AG04450 (cell line): ENCODE measurements at regions not wholly inside any gene's neighbourhood (a gene's known extent, or its start where the extent isn't known, plus 50 kb on each side); places are given as distances from the start of the nearest gene placed in this dataset.
A peak's percentile ranks its signal among the peaks of the same experiment; 100 is the strongest.

ENCODE experiments used
- CTCF ChIA-PET: fragments of 300-600, 350-600 bp; formaldehyde crosslinking; extraction: SDS; loops from one replicate; lab custom pipeline; 2022; ENCODE audit warnings: antibody characterized with exemption, inconsistent platforms; lab: Charles Lee
- POLR2A ChIA-PET: fragments of 350-600 bp; formaldehyde crosslinking; extraction: SDS; loops from one replicate; lab custom pipeline; 2021; ENCODE audit warnings: antibody characterized with exemption, inconsistent platforms; lab: Yijun Ruan, JAX
- DNase-seq: peaks from one replicate; pipeline ENCODE4 v3.0.0-alpha.2; 2011; ENCODE audit warnings: low read depth, low spot score
- H3K27ac ChIP-seq: one replicate; pipeline ENCODE4 v1.5.1; 2012; ENCODE audit warnings: low read depth, low read length, control low read depth
- H3K27me3 ChIP-seq: one replicate; pipeline ENCODE4 v1.6.0; 2012; ENCODE audit warnings: low read length; ENCODE audit not compliant: control insufficient read depth, insufficient read depth
- H3K4me3 ChIP-seq: 2 replicates; pipeline ENCODE4 v1.5.1; 2011; ENCODE audit warnings: mild to moderate bottlenecking, low read depth, low read length, control low read depth
- H3K9me3 ChIP-seq: 2 replicates; pipeline ENCODE4 v1.5.1; 2012; ENCODE audit warnings: low read length; ENCODE audit not compliant: control insufficient read depth, insufficient read depth
- CTCF ChIP-seq: IDR thresholded peaks from 2 replicates; pipeline ENCODE4 v1.5.1; 2011; ENCODE audit warnings: low read depth, low read length, control low read depth, inconsistent platforms

DNA sequence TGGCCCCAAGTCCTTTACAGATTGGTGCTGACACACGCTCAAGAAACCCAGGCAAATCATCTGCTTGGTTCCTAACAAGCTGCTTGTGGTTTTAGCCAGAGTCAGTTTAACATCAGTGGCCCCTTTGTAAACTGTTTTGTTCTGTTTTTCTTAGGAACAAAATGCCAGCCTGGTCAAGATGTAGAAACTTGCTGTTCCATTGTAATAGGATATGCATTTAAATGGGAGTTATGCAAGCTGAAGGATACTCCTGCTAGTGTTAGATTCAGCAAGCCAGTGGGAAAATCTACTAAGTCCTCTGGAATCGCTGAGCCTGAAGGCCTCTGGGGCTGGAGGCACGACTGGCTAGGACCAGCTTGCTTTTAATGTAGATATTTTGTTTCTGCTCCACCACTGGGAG is 391.1 kb downstream of the TLE4 start:
- H3K4me3 ChIP-seq, result no peak overlapping the region
- H3K27ac ChIP-seq, result no peak overlapping the region
- CTCF ChIA-PET, result no interaction called here
- TF ChIP-seq CTCF, result no peak
- no peaks in the 10 kb centered on the region for H3K9me3 ChIP-seq
- POLR2A ChIA-PET, result no interaction called here
- H3K27me3 ChIP-seq, result peaks cover 6% of the 10 kb centered on the region
- no peak for DNase-seq

DNA sequence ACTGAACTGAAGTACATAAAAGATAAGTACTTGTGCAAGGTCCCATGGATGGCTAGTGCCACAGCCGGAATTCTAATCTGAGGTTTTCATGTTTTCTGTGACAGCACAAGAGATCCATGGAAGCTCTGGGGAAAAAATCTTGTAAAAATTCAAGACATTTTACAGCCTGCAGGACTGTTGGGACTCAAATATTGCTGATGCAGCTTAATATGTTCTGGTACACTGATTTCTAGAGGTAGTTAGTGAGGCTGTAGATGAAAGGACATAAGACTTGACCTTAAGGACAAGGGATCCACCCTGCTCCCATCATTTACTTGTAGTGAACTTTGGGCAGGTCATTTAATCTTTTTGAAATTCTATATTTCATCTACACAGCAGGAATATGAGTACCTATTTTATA is 390.4 kb downstream of the TLE4 start:
- TF ChIP-seq CTCF, result no peak
- H3K4me3 ChIP-seq, result no peak overlapping the region
- H3K27ac ChIP-seq, result no peak overlapping the region
- CTCF ChIA-PET, result no interaction called here
- H3K9me3 ChIP-seq, result no peaks in the 10 kb centered on the region
- POLR2A ChIA-PET, result no interaction called here
- no peak for DNase-seq
- peaks cover 6% of the 10 kb centered on the region for H3K27me3 ChIP-seq

GRCh38 chr9:79955300-79955699 is 383.5 kb downstream of the TLE4 start:
- peak; percentile 43 for TF ChIP-seq CTCF
- ChIA-PET POLR2A (no interaction called here), CTCF (no interaction called here)
- Histone ChIP-seq H3K4me3 (no peak overlapping the region), H3K9me3 (no peaks in the 10 kb centered on the region), H3K27ac (no peak overlapping the region), H3K27me3 (no peaks in the 10 kb centered on the region)
- no peak for DNase-seq

- DNase-seq, result no peak
- Histone ChIP-seq H3K9me3 (no peaks in the 10 kb centered on the region), H3K27me3 (no peaks in the 10 kb centered on the region), H3K4me3 (no peak overlapping the region), H3K27ac (no peak overlapping the region)
- ChIA-PET POLR2A (no interaction called here), CTCF (no interaction called here)
- no peak for TF ChIP-seq CTCF
Measured at GRCh38 chr9:79953908-79954307, 382.1 kb downstream of the TLE4 start.

DNA sequence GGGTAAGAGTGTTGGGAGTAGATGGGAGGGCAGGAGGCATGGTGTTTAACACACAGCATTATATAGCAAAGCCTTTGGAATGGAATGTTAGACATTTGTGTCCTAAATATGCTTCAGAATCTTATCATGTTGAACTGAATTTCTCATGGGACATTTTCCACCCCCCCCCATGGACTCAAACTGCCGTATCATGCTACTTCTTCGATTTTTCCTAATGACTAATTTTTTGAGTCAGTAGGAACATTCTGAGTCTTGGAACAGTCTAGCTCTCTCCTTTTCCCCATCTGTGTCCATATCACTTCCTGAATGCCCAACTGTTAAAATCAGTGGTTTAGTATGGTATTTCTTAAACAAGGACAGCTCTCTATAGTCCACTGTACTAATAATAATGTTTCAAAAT is 380.6 kb downstream of the TLE4 start:
- POLR2A ChIA-PET, result no interaction called here
- Histone ChIP-seq H3K27me3 (no peaks in the 10 kb centered on the region), H3K9me3 (no peaks in the 10 kb centered on the region), H3K4me3 (no peak overlapping the region), H3K27ac (no peak overlapping the region)
- DNase-seq, result no peak
- CTCF ChIA-PET, result interaction anchor here (0.6 kb wide), 1 partner anchor 152 kb away, joined by 5 read pairs; no protein-coding TSS in a partner anchor
- TF ChIP-seq CTCF, result no peak
